Endodermal cell (in vitro differentiated cells): ENCODE measurements at regions not wholly inside any gene's neighbourhood (a gene's known extent, or its start where the extent isn't known, plus 50 kb on each side); places are given as distances from the start of the nearest gene placed in this dataset.
"Not testable (repeated sequence)": the region's sequence is repeated elsewhere in the genome, so short reads cannot be mapped to it uniquely, and the experiment has no call there.

ENCODE experiments used
- DNase-seq: peaks from one replicate; pipeline ENCODE4 v3.0.0-alpha.2; 2017
- H3K27ac ChIP-seq: 2 replicates; pipeline ENCODE4 v1.5.1; 2013; ENCODE audit warnings: mild to moderate bottlenecking, low read depth, low read length, moderate library complexity
- H3K27me3 ChIP-seq: 2 replicates; pipeline ENCODE4 v1.6.1; 2013; ENCODE audit warnings: mild to moderate bottlenecking, low read length, moderate library complexity; ENCODE audit not compliant: insufficient read depth, control insufficient read depth, poor library complexity, severe bottlenecking
- H3K36me3 ChIP-seq: 2 replicates; pipeline ENCODE4 v1.7.0; 2013; ENCODE audit warnings: mild to moderate bottlenecking, low read length, moderate library complexity; ENCODE audit not compliant: control insufficient read depth, insufficient read depth
- H3K4me1 ChIP-seq: one replicate; pipeline ENCODE4 v1.7.0; 2013; ENCODE audit warnings: low read length; ENCODE audit not compliant: control insufficient read depth, insufficient read depth
- H3K4me3 ChIP-seq: 2 replicates; pipeline ENCODE4 v1.5.1; 2013; ENCODE audit warnings: mild to moderate bottlenecking, low read length, moderate library complexity
- H3K9ac ChIP-seq: 2 replicates; pipeline ENCODE4 v1.6.1; 2013; ENCODE audit warnings: mild to moderate bottlenecking, low read length, moderate library complexity; ENCODE audit not compliant: poor library complexity, severe bottlenecking; ENCODE audit errors: extremely low read depth
- H3K9me3 ChIP-seq: 2 replicates; pipeline ENCODE4 v1.6.1; 2013; ENCODE audit warnings: mild to moderate bottlenecking, low read length, moderate library complexity; ENCODE audit not compliant: control insufficient read depth
- H3K27ac Mint-ChIP-seq: 2 replicates; pipeline ENCODE4 v1.8.0; 2020; ENCODE audit warnings: mixed read lengths
- H3K27me3 Mint-ChIP-seq: 2 replicates; pipeline ENCODE4 v1.8.0; 2021; ENCODE audit warnings: mild to moderate bottlenecking, mixed read lengths; ENCODE audit not compliant: insufficient read depth
- H3K36me3 Mint-ChIP-seq: 2 replicates; pipeline ENCODE4 v1.8.0; 2020; ENCODE audit warnings: low read depth, mixed read lengths
- H3K4me1 Mint-ChIP-seq: 2 replicates; pipeline ENCODE4 v1.8.0; 2020; ENCODE audit warnings: mixed read lengths
- H3K4me3 Mint-ChIP-seq: 2 replicates; pipeline ENCODE4 v1.8.0; 2020; ENCODE audit warnings: mild to moderate bottlenecking, moderate library complexity, mixed read lengths
- H3K9me3 Mint-ChIP-seq: 2 replicates; pipeline ENCODE4 v1.8.0; 2020; ENCODE audit warnings: mild to moderate bottlenecking, mixed read lengths
- CTCF ChIP-seq: fragments of 200-600 bp; sonication (generic); conservative IDR thresholded peaks from 2 replicates; pipeline ENCODE4 v1.5.0; 2021; ENCODE audit warnings: antibody characterized with exemption, mild to moderate bottlenecking
- WGBS, 2 experiments: methylation state at CpG; one replicate each; pipeline versions ENCODE4 v1.1.5 to v1.1.7; 2013; ENCODE audit warnings: missing lambda C conversion rate in 2 of 2, mixed read lengths in 1 of 2; ENCODE audit not compliant: insufficient coverage in 1 of 2, insufficient read length in 1 of 2; 5-methylcytosine and 5-hydroxymethylcytosine counted together

DNA sequence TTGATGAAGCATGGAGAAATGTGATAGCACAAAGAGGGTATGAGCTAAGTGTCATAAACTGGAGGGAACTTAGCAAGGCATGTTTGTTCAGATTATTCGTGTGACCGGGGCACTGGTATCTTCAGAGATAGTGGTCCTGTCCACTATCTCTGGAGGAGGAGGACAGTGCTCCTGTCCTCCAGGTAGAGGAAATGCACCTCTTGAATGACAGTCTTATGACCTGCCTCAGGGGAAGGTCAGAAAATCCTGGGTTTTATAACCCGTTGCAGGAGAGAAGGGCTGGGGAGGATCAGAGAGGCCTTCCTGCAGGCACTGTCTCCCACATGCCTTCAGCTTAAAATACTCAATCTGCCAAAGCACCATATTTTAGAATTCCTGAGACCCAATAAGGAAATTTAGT lies 213.5 kb upstream of the UBL3 start:
- Mint-ChIP-seq H3K27me3 (no peaks in the 10 kb centered on the region), H3K9me3 (peaks cover 6% of the 10 kb centered on the region), H3K27ac (no peak overlapping the region), H3K4me1 (peaks cover under 1% of the 10 kb centered on the region), H3K36me3 (peaks cover 34% of the 10 kb centered on the region), H3K4me3 (no peak overlapping the region)
- no peak for TF ChIP-seq CTCF
- Histone ChIP-seq H3K27ac (no peak overlapping the region), H3K4me1 (no peaks in the 10 kb centered on the region), H3K27me3 (no peaks in the 10 kb centered on the region), H3K4me3 (no peak overlapping the region), H3K9me3 (peaks cover 12% of the 10 kb centered on the region), H3K9ac (no peak overlapping the region), H3K36me3 (no peaks in the 10 kb centered on the region)
- DNase-seq, result no peak
- WGBS, 2 experiments, result 94 to 100% methylated on average over 2 to 3 of the region's 3 CpGs

DNA sequence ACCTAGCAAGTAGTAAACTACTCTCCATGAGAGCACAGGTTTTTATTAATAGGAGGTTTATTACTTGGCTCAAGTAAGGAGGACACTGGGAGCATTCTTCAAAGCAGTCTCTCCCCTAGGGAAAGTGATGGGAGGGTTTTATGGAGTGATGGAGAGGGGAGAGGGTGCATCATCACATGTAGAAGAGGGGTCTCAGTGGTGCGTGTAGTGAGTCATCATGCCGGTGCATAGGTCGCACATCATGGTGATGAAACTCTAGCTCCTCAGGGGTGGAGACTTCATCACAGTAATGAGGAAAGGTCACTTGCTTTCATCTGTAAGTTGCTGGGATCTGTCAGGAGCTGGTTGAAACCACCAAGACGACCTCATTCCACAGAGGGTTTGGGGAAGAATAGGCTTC lies 210.8 kb upstream of the UBL3 start:
- H3K27ac Mint-ChIP-seq, result no peak overlapping the region
- peaks cover 18% of the 10 kb centered on the region for H3K9me3 Mint-ChIP-seq
- H3K4me3 ChIP-seq, result no peak overlapping the region
- H3K4me1 ChIP-seq, result no peaks in the 10 kb centered on the region
- H3K36me3 Mint-ChIP-seq, result peaks cover 39% of the 10 kb centered on the region
- H3K9ac ChIP-seq, result no peak overlapping the region
- H3K27ac ChIP-seq, result no peak overlapping the region
- no peak for TF ChIP-seq CTCF
- no peaks in the 10 kb centered on the region for H3K4me1 Mint-ChIP-seq
- no peaks in the 10 kb centered on the region for H3K27me3 ChIP-seq
- 93% methylated on average over 4 of the region's 4 CpGs; no CpG with 5 or more reads in 1 of the 2 experiments for WGBS, 2 experiments
- no peak for DNase-seq
- peaks cover 35% of the 10 kb centered on the region for H3K9me3 ChIP-seq
- H3K36me3 ChIP-seq, result no peaks in the 10 kb centered on the region
- H3K4me3 Mint-ChIP-seq, result no peak overlapping the region
- H3K27me3 Mint-ChIP-seq, result no peaks in the 10 kb centered on the region

GRCh38 chr13:30058429-30058828 lies 208.0 kb upstream of the UBL3 start:
- no peak overlapping the region for H3K27ac Mint-ChIP-seq
- WGBS, 2 experiments, result 88 to 94% methylated on average over 1 to 3 of the region's 3 CpGs
- Histone ChIP-seq H3K9me3 (peaks cover 40% of the 10 kb centered on the region), H3K4me1 (no peaks in the 10 kb centered on the region), H3K27me3 (no peaks in the 10 kb centered on the region), H3K4me3 (no peak overlapping the region), H3K9ac (no peak overlapping the region), H3K27ac (no peak overlapping the region), H3K36me3 (no peaks in the 10 kb centered on the region)
- H3K9me3 Mint-ChIP-seq, result peaks cover 26% of the 10 kb centered on the region
- peaks cover 3% of the 10 kb centered on the region for H3K4me1 Mint-ChIP-seq
- H3K4me3 Mint-ChIP-seq, result no peak overlapping the region
- no peak for TF ChIP-seq CTCF
- no peak for DNase-seq
- H3K36me3 Mint-ChIP-seq, result peaks cover 33% of the 10 kb centered on the region
- H3K27me3 Mint-ChIP-seq, result no peaks in the 10 kb centered on the region

GRCh38 chr13:30054546-30054945 lies 204.1 kb upstream of the UBL3 start:
- DNase-seq, H3K27ac ChIP-seq, H3K4me3 Mint-ChIP-seq, H3K9ac ChIP-seq, H3K27me3 Mint-ChIP-seq, H3K36me3 ChIP-seq, H3K27ac Mint-ChIP-seq, H3K4me3 ChIP-seq, H3K4me1 ChIP-seq, H3K27me3 ChIP-seq: not testable (repeated sequence)
- WGBS, 2 experiments, result 80 to 88% methylated on average over 5 of the region's 5 CpGs
- peaks cover 34% of the 10 kb centered on the region for H3K9me3 ChIP-seq
- H3K4me1 Mint-ChIP-seq, result peaks cover 22% of the 10 kb centered on the region
- peaks cover 10% of the 10 kb centered on the region for H3K36me3 Mint-ChIP-seq
- peaks cover 26% of the 10 kb centered on the region for H3K9me3 Mint-ChIP-seq
